AG09319 (cell line): ENCODE measurements at regions not wholly inside any gene's neighbourhood (a gene's known extent, or its start where the extent isn't known, plus 50 kb on each side); places are given as distances from the start of the nearest gene placed in this dataset.
"Not testable (repeated sequence)": the region's sequence is repeated elsewhere in the genome, so short reads cannot be mapped to it uniquely, and the experiment has no call there.

ENCODE experiments used
- DNase-seq: peaks from one replicate; pipeline ENCODE4 v3.0.0-alpha.2; 2010; ENCODE audit warnings: low read depth; ENCODE audit errors: extremely low read depth
- TF ChIP-seq, protein P1 (sequence below): IDR thresholded peaks from 2 replicates; pipeline ENCODE4 v1.5.1; 2011; ENCODE audit warnings: low read depth, mild to moderate bottlenecking, inconsistent platforms, low read length, moderate library complexity

DNA sequence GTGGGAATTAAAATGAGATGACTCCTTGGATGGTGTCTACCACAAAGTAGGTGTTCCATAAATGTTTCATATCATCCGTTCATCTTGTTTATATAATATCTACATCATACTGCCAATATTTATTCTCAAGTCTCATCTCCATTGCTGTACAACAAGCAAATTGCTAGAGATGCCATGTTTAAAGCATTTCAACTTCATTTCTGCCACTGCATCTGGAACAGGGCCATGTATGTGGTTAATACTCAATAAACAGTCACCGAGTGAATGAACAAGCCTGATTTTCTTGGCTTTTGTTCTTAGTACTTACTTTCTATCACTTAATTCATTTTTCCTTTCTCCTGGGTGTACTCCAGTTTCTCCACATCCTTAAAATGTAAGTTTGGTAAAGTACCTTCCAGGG, 107.6 kb downstream of the KCNJ2 start:
- DNase-seq: no peak
- TF ChIP-seq, protein P1, sequence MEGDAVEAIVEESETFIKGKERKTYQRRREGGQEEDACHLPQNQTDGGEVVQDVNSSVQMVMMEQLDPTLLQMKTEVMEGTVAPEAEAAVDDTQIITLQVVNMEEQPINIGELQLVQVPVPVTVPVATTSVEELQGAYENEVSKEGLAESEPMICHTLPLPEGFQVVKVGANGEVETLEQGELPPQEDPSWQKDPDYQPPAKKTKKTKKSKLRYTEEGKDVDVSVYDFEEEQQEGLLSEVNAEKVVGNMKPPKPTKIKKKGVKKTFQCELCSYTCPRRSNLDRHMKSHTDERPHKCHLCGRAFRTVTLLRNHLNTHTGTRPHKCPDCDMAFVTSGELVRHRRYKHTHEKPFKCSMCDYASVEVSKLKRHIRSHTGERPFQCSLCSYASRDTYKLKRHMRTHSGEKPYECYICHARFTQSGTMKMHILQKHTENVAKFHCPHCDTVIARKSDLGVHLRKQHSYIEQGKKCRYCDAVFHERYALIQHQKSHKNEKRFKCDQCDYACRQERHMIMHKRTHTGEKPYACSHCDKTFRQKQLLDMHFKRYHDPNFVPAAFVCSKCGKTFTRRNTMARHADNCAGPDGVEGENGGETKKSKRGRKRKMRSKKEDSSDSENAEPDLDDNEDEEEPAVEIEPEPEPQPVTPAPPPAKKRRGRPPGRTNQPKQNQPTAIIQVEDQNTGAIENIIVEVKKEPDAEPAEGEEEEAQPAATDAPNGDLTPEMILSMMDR: no peak

DNA sequence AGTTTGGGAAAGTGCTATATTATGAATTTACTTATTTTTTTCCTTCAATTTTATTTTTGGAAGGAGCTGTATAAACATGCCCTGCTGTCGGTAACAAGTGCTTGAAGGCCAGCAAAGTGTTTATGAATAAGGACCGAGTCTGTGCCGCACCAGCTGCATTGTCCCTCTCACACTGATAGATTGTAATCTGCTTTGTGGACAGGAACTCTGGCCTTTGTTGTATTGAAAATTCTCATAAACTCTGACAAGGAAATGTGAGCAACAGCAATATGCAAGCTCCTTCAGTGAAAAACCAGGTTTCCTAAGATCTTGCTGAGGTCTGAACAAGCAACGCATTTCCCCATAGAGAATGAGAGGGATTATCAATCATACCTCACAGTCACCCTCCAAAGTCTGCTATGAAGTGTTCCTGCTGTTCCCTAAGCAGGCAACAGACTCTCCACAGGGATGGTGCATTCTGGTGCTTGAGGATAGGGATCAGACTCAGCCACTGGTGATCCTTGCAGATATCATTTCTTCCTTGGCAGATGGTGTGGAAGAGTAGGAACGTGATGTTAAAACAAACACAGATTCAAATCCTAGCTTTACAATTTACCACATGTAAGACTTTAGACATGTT, 109.6 kb downstream of the KCNJ2 start:
- no peak for DNase-seq
- TF ChIP-seq, protein P1: no peak

DNA sequence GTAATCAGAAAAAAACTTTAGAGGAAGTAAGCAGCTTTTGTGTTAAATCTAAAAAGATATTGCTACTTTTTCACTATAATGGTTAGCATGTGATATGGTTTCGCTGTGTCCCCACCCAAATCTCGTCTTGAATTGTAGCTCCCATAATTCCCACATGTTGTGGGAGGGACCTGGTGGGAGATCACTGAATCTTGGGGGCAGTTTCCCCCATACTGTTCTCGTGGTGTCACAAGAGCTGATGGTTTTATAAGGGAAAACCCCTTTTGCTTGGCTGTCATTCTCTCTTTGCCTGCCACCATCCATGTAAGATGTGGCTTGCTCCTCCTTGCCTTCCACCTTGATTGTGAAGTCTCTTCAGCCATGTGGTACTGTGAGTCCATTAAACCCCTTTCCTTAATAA, 117.1 kb downstream of the KCNJ2 start:
- no peak for DNase-seq
- TF ChIP-seq, protein P1: no peak

DNA sequence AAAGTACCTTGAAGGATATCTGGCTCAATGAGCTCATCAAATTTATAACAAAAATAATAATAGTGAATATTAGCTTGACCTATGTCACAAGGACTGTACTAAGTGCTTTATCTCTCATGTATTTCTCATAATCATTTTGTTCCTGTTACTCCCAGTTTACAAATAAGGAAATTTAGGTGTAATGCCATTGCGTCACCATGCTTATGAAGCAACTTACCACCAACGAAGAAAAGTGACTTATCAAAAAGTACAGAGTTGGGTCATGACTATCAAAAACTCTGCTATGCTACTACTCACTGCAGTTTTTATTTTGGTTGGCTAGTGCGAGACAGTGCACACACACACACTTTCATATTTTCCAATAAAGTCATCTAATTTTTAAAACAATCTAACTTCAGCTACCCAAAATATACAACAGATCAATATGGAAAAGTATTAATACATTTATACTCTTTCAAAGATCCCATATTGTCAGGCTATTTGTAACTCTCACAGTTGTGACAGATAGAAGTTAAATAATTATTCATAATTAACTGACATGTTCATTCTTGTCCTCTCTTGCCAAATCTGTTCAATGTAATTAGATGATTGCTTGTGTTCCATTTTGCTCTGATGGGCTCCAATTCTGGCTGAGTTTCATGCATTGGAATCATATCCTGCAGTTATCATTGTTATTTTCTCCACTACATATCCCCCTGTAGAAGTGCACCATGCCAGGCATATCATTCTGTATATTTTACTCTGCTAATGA, 119.4 kb downstream of the KCNJ2 start:
- TF ChIP-seq, protein P1: no peak
- no peak for DNase-seq

DNA sequence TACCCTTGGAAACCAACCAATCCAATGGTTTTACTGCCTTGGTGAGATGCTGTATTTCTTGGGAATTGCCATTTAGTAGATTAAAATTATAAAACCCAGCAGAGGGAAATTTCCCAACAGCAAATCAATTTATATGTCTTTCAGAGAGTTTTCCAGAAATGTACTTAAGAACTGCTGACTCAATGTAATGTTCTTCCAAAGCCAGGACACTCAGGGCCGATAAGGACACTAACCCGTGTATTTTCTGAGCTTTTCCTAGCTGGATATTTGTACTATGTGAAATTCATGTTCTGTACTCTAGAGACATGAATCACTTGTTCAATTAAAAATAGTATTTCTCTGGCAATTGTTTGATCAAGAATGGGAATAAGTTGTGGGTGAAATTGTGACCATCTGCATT, 121.4 kb downstream of the KCNJ2 start:
- TF ChIP-seq, protein P1: no peak
- no peak for DNase-seq

DNA sequence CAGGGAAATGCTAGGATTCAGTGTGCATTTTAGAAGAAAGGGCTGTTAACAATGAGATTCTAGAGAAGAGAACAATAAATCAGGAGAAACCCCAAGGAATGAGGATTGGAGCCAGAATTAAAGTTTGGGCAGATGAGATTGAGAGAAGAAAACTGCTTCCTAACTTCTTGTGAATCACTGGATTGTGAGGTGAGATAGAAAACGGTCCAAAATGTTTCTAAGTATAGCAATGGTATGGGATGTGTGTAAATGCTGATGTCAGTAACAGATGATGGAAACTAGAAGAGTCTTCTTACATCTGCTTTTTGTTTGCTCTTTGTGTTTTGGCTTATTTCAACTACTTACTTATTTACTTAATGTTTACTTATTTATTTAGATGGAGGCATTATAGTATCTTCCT, 123.0 kb downstream of the KCNJ2 start:
- no peak for DNase-seq
- TF ChIP-seq, protein P1: no peak

DNA sequence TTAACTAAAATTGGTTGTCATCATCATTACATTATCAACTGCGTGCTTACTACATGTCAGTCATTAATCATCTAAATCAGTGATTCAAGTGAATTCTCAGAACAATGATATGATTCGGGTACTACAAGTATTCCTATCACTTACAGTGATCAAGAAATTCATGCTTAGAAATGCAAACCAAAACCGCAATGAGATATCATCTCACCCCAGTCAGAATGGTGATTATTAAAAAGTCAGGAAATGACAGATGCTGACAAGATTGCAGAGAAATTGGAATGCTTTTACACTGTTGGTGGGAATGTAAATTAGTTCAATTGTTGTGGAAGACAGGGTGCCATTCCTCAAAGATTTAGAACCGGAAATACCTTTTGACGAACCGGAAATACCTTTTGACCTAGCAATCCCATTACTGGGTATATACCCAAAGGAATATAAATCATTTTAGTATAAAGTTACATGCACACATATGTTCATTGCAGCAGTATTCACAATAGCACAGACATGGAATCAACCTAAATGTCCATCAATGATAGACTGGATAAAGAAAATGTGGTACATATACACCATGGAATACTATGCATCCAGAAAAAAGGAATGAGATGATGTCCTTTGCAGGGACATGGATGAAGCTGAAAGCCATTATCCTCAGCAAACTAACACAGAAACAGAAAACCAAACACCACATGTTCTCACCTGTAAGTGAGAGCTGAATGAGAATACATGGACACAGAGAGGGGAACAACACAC, 124.4 kb downstream of the KCNJ2 start:
- not testable (repeated sequence) for DNase-seq
